Caki2 (cell line): ENCODE measurements at regions not wholly inside any gene's neighbourhood (a gene's known extent, or its start where the extent isn't known, plus 50 kb on each side); places are given as distances from the start of the nearest gene placed in this dataset.

Experiments
- DNase-seq: peaks from one replicate; pipeline ENCODE4 v3.0.0-alpha.2; 2015; ENCODE audit warnings: low read depth
- in situ Hi-C: cut with HindIII; loops from 2 replicates; pipeline ENCODE4 v1.10.0; 2016; ENCODE audit warnings: low sequenced_read_pairs, low pct_unique_long_range_greater_than_20kb, mixed read lengths

DNA sequence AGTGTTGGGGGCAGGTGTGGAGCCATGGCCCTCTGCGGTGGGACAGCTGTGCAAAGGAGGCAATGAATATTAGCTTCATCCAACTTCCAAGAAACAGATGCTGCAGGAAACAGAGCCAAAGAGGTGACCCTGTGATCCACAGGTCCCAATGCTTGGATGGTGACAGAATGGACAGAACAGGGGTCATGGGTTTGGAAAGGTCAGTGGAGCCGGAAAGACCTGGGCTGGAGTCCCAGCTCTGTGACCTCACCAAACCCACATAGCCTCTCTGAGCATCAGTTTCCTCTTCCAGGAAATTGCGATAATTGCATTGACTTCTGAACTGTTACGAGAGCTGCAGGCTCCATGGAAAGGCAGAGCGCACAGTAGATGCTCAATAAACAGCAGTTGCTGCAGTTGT lies 110.2 kb upstream of the GSC start:
- in situ Hi-C loops: no loop called here
- DNase-seq: no peak

DNA sequence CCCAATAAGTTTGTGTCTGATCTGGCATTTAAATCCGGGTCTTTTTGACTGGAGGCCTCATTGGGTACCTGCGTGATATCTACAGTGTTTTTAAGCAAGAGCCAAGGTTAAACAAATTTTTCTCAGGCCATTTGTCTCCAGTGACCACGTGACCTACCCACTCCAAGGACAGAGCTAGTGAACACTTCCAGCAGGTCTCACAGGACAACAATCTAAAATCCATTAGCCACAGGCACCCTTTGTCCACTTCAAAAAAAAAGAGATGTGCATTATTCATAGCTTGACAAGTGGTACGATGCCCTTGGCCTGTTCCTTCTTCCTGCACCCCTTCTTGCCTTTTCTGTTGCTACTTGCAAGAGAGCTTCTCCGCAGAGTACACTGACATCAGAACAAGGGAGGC lies 109.6 kb upstream of the GSC start:
- in situ Hi-C loops: no loop called here
- DNase-seq: no peak

DNA sequence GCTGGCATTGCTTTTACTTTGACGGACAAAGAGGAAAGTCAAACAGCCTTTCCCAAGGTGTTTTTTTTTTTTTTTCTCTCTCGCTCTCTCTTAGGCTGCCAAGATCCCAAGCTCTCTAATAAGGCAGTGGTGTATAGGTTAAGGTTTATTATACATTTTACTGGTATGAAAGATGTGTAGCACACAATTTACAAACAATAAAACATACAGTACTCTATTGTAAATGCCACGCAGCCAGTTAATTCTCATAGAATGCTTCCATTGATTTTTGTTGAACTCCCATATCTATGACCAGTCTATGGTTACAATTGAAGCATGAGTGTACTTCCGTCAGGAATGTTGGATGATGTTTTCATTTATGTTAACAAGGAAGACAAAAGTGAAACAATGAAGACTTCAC lies 106.4 kb upstream of the GSC start:
- in situ Hi-C loops: no loop called here
- no peak for DNase-seq

DNA sequence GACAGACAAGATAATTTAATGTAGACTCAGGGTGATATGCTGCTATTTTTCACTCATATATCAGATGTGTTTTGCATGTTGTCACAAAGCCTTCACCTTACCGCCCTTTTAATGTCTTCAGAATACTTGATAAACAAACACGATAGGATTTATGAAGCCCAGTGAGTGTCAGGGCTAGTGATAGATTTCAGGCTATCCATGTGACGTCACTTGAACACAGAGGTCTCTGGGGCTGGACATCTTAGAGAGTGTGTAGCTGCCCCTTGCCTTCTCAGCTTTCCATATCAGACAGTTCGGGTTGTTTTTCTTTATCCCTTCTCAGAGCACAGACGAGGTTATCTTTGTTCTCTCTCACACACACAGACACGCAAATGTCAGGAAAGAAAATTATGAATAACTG lies 105.3 kb upstream of the GSC start:
- in situ Hi-C loops: no loop called here

DNA sequence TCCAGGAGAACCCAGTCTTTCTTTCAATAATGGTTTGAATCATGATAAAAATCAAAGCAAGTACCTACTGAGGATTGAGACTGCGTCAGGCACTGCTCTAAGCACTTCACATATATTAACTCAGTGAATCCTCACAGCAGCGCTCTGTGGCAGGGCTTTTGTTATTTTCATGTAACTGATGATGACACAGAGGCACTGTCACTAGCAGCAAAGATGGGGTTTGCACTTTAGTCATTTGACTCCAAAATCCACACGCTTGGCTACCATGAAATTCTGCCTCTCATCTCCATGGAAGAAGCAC lies 98.8 kb upstream of the GSC start:
- in situ Hi-C loops: no loop called here

More for the DNA sequence above, 105.3 kb upstream of the GSC start:
- DNase-seq: no peak

DNA sequence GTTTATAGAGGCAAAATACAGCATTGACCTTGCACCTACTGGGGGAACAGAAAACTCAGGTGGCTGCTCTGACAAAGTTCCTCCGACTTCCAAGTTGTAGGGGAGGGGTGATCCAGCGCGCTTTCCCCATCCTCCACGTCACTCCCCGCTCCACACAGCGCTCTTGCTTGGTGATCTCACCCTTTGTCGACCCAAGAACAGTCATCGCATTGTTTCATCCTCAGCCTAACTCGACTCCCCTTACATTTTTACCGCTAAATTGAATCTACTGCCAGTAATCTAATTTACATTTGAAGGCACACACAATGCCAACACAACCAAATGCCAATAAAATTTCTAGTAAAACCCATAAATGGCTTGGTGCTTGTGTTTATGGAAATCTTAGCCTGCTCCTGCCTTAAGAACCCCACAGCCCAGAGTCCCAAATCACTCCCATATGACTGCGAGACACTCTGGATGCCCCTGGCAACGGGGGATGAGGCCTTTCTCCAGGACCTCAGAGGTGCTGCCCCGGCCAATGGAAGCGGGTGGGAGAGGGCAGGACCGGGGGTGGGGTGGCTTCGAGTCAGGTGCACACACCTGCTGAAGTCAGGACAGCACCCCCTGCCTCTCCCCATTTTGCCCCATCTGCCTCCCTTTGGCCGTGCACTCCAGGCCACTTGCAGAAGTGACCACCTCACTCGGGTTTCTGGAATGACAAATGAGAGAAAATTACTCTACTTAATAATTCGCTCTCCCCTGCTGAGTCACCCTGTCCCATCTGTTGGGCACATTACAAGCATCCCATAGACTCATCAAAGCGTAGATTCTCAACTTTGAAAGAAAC lies 98.2 kb upstream of the GSC start:
- DNase-seq: no peak
- in situ Hi-C loops: no loop called here

More for the DNA sequence above, 98.8 kb upstream of the GSC start:
- no peak for DNase-seq

DNA sequence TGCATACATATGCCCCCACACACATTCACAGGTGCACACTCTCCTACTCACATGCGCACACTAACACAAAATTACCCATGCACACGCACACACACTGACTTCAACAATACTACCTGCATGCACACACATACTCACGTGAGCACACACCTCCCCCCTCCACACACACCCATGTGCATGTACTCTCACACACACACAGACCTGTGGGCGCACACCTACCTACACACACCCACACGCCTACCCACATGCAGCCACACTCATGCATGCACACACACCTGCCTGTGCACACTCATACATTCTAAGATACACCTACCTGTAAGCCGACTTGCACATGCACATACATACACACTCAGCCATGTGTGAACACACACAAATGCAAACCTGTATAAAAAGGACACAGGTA lies 97.3 kb upstream of the GSC start:
- DNase-seq: no peak
- in situ Hi-C loops: no loop called here

DNA sequence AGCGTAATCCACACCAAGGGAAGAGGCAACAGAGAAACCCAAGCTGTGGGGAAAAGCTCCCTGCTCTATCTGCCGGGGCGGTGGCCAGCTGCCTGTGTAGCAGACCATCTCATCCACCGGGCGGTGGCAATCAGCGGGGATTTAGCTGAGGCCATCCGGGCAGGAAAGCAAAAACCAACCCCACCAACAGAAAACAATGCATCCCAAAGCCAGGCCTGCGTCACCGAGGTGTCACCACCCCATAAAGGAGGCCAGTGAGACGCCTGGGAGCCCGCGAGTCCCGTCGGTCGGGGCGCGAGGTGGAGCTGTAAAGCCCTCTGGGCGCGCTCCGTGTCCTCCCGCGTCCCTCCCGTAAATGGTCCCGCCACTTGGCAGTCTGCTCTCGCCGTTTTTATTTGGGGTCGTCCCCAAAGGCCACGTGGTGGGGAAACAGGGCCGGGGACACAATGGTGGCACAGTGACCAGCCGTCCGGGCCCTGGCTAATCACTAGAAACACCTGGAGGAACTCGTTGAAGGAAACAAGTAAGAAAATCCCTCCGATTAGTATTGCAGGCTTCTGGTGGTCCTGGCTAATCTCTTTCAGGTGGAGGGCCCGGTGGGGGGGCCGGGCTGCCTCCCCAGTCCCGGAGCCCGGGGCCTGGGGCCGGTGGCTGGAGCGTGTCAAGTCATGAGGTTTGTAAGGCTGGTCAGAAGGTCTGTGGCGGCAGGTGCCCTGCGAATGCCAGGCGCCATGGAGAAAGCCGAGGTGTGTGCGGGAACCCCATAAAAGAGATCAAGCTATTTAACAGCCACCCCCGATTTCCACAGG lies 94.7 kb upstream of the GSC start:
- DNase-seq: no peak
- in situ Hi-C loops: no loop called here

DNA sequence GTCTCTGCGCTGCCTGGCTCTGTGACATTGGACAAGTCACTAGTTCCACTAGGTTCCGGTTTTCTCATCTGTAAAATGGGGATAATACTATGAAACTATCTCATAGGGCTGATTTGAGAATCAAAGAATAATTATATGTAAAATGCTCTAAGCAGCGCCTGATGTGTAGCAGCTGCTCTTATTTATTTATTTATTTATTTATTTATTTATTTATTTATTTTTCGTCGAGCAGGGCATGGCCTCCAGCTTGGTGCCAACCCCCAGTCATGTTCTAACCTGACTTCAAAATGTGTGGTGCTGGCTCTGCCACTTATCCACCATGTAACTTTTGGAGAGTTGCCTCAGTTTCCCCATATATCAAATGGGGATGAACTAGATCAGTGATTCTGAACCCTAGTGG lies 93.5 kb upstream of the GSC start:
- in situ Hi-C loops: no loop called here
- no peak for DNase-seq

DNA sequence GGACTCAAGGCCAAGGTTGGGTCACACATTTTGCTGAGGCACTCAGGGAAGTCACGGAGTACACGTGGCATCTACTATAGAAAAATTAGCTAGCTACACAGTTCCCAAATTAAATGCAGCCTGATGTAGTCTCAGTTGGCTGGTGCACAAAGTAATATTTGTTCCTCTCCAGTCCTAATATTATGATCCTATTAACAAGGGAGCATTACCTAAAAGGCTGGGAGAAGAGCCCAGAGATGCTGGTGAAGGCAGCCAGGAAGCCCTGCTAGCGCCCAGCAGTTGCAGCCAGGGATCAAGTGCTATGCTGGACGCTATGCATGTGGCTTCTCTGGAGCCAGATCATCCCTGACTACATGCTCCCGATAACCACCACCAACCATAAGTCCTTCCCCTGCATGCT lies 88.0 kb upstream of the GSC start:
- in situ Hi-C loops: no loop called here
- DNase-seq: no peak

DNA sequence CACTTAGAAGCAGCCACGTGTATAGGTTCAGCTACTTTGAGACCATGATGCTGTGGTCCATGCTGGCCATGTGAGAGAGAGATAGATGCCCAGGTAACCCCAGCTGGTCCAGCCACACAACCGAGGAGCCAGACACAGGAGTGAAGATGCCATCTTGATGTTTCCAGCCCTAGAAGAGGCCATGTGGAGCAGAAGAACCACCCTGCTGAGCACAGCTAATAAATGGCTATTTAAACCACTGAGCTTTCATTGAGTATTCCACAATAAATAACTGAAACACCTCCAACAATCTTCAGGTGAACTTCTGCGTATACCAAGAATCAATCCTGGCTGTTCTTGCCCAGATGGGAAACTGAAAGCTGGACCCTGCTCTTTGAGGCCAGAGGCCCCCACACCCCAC lies 84.0 kb upstream of the GSC start:
- no peak for DNase-seq
- in situ Hi-C loops: no loop called here

DNA sequence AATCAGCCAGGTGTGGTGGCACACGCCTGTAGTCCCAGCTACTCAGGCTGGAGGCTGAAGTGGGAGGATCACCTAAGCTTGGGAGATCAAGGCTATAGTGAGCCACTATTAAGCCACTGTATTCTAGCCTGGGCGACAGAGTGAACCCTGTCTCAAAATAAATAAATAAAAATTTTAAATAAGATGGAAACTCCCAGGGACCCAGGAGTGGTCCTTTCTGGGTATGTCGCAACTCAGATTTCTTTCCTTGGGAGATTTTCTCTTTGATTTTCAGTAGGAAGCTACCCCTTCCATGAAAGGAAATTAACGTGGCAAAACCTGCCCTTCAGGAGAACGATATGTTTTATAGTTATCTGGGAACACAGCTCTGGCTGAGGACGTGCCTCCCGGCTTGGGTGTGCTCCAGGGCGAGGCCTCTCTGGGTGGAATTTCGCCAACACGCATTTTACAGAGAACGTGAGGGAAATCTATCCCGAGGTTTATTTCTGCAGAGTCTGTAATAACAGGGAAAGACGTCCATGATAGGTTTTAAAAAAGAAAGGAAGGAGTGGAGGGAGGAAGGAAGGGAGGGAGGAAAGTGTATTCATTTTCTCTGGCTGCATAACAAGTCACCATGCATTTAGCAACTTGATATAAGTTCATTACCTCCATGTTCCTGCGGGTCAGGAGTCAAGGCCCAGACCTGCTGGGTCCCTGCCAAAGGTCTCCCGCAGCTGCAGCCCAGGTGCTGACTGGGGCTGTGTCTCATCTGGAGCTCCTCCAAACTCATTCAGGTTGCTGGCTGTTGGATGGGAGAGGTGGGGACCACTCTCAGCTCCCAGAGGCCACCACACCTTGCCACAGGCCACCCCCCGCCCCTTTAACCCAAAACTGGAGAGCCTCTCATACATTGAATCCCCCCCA lies 80.6 kb upstream of the GSC start:
- in situ Hi-C loops: no loop called here
- DNase-seq: no peak

DNA sequence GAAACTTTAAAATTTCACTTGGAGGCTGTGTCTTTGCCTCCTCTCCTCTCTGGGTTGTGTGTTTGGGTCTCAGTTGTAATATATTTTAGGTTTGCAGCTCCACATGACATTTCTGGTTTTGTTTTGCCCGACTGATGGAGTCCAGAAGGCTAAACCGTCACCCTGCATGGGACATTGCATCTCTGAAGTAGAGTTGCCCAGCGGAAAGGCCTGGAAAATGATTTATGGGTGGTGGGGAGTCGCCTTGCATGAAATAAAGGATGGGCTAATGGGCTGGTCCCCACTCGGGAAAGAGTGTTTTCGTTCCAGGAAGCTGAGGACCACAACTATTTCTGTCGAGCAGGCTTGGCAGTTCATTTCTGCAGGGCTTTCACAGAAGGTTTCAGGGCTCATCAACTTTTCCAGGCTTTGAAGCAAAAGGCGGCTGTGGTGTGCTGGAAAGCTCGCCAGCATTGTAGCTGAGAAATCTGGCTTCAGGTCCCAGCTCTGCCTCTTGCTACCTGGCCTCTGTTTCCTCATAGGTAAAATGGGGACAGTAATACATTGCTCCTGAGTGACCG lies 74.8 kb upstream of the GSC start:
- in situ Hi-C loops: no loop called here
- no peak for DNase-seq

DNA sequence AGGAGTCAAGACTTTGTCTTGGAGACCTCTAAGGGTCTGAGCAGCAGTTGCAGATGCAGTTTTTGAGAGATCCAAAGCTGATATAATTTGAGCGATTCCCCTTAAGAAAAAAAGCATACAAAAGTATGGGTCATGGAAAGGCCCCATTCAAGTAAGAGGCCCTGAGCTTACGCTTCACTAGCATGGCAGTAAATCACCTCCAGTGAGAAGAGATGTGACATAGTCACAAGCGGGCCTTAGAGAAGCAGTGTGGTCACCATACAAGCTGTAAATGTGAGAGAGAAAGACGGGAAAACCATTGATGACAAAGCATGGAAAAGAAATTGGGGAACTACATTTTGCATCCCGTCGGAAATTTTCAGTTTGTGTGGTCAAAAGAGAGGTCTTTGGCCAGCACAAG lies 70.6 kb upstream of the GSC start:
- DNase-seq: no peak
- in situ Hi-C loops: no loop called here

DNA sequence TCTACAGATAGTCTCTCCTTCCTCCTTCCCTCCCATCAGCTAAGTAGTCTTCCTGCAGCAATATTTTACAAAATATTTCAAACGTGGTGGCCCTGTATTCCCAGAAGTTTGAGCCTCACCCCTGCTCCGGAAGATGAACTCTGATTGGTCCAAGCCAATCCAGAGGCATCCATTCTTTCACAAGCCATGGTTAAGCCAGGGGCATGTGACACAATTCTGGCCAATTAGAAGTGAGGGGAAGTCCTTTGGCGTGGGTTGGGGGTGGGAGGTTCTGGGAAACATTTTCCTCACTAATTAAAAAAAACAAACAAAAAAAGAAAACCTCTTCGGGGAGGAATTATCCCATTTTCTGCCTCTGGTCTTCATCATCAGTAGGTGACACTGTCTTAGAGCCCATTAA lies 69.4 kb upstream of the GSC start:
- DNase-seq: no peak
- in situ Hi-C loops: no loop called here

DNA sequence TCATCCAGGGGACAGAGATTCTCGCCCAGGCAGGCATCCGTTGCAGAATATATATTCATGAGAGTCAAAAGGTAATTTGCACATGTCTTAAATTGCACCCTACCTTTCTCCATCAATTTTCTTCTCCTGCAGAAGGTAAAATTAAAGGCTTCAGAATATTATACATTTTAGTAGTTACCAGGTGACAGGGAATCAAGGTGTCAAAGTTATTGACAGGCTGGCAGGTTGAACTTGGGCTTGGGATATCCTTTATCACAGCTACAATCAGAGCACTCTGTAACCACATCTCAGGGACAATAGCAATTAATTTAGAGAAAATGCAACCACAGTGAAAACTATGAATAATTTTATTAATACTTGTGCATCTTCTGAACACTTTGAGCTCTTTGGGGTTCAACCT lies 66.9 kb upstream of the GSC start:
- in situ Hi-C loops: no loop called here
- DNase-seq: no peak

DNA sequence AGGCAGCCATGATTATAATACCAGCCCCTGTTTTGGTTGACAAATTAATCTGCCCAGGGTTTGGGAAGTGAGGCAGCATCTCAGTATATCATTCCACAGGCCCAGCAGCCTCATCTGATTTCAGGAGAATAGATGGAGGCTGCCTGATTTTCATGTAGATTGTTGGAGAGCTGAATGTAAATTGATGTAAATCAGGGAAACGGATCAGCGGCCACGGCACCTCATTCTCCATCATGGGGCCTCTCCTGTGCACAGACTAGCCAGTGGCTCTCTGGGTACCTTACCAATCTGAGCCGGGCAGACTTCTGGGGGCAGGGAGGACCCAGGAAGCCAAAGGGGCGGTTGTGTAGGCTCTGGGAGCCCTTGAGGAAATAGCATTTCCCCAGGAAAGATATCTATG lies 63.7 kb upstream of the GSC start:
- in situ Hi-C loops: no loop called here
- no peak for DNase-seq

DNA sequence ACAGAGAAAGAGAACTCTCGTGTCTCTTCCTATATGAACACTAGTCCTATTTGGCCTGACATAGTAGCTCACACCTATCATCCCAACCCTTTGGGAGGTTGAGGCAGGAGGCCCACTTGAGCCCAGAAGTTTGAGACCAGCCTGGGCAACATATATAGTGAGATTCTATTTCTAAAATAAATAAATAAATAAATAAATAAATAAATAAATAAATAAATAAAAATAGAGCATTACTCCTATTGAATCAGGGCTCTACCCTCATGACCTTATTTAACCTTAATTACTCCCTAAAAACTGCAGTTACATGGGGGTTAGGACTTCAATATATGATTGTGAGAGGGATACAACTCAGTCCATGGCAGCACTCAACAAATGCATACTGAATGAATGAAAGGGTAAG lies 61.2 kb upstream of the GSC start:
- in situ Hi-C loops: no loop called here
- no peak for DNase-seq
